ENCODE measurements at regions not wholly inside any gene's neighbourhood (a gene's known extent, or its start where the extent isn't known, plus 50 kb on each side); places are given as distances from the start of the nearest gene placed in this dataset.

DNA sequence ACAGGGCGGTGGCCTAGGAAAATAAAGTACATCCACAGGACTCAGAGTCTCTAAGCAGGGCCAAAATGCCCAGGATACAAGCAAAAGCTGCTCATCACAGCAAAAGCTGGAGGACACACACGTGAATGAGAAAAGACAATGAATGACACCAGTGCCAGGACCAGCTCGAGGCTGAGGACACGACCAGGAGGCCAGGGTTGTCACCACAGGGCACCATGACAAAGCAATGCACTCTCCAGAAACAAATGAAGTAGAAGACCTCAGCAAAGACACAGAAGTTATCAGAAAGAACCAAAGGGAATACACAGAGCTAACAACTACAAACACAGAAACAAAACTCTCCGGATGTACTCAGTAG lies 92.1 kb downstream of the FOXL3 start:
- CTCF ChIA-PET, result interaction anchor here (0.6 kb wide), 1 partner anchor 65 kb away, joined by 3 read pairs; no protein-coding TSS in a partner anchor

DNA sequence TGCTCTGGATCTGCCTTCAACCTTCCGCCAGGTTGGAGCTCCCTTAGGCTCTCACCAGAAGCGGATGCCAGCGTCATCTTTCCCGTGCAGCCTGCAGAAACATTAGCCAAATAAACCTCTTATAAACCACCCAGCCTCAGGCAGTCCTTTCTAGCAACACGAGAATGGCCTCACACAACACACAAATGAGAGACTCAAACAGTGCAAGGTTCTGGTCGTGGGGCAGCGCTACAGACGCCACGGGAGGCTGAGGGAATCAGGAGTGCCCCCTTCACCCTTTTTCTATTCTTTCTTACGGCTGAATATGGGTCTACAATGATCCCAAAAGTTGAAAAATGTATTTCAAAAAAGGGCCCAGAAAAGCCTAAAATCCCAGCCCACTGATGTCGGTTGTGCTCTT lies 96.4 kb downstream of the FOXL3 start:
- Histone ChIP-seq H3K4me1 (ENCODE audit: control insufficient read depth, insufficient read depth, low read length) (no peaks in the 10 kb centered on the region), H3K36me3 (ENCODE audit: control insufficient read depth in 2 of 2, insufficient read depth in 1 of 2, low read length in 2 of 2) (no peaks in the 10 kb centered on the region), H3K4me3 (ENCODE audit: low read depth, low read length) (no peak overlapping the region), H3K9me3 (ENCODE audit: control insufficient read depth, insufficient read depth, low read depth, low read length) (no peaks in the 10 kb centered on the region), H3K27ac (ENCODE audit: extremely low read depth, low read depth, low read length) (no peak overlapping the region)
- CTCF ChIA-PET, result no interaction called here
- POLR2A ChIA-PET, result no interaction called here
- TF ChIP-seq, protein P1, sequence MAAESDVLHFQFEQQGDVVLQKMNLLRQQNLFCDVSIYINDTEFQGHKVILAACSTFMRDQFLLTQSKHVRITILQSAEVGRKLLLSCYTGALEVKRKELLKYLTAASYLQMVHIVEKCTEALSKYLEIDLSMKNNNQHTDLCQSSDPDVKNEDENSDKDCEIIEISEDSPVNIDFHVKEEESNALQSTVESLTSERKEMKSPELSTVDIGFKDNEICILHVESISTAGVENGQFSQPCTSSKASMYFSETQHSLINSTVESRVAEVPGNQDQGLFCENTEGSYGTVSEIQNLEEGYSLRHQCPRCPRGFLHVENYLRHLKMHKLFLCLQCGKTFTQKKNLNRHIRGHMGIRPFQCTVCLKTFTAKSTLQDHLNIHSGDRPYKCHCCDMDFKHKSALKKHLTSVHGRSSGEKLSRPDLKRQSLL (tag by site-specific recombination; IDR thresholded peaks at IDR 0.05), result no peak
- TF ChIP-seq, protein P2, sequence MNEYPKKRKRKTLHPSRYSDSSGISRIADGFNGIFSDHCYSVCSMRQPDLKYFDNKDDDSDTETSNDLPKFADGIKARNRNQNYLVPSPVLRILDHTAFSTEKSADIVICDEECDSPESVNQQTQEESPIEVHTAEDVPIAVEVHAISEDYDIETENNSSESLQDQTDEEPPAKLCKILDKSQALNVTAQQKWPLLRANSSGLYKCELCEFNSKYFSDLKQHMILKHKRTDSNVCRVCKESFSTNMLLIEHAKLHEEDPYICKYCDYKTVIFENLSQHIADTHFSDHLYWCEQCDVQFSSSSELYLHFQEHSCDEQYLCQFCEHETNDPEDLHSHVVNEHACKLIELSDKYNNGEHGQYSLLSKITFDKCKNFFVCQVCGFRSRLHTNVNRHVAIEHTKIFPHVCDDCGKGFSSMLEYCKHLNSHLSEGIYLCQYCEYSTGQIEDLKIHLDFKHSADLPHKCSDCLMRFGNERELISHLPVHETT (tag by site-specific recombination; IDR thresholded peaks at IDR 0.05), result no peak
- TF ChIP-seq ZNF112 (tag by site-specific recombination; IDR thresholded peaks at IDR 0.05) (no peak), SCRT2 (tag by site-specific recombination; IDR thresholded peaks at IDR 0.05) (no peak), ZNF791 (tag by site-specific recombination; IDR thresholded peaks at IDR 0.05) (no peak), ZNF114 (tag by site-specific recombination; IDR thresholded peaks at IDR 0.05) (no peak)

More for the DNA sequence above, 92.1 kb downstream of the FOXL3 start:
- Histone ChIP-seq H3K27ac (ENCODE audit: extremely low read depth, low read depth, low read length) (no peak overlapping the region), H3K9me3 (ENCODE audit: control insufficient read depth, insufficient read depth, low read depth, low read length) (no peaks in the 10 kb centered on the region), H3K4me3 (ENCODE audit: low read depth, low read length) (no peak overlapping the region), H3K4me1 (ENCODE audit: control insufficient read depth, insufficient read depth, low read length) (no peaks in the 10 kb centered on the region), H3K36me3 (ENCODE audit: control insufficient read depth in 2 of 2, insufficient read depth in 1 of 2, low read length in 2 of 2) (no peaks in the 10 kb centered on the region)
- POLR2A ChIA-PET, result no interaction called here
- TF ChIP-seq ZIC2 (tag by site-specific recombination; IDR thresholded peaks at IDR 0.05) (no peak), KLF7 (tag by site-specific recombination; IDR thresholded peaks at IDR 0.05; ENCODE audit: borderline replicate concordance) (no peak), GLI4 (tag by site-specific recombination; IDR thresholded peaks at IDR 0.05) (no peak), ZNF530 (tag by site-specific recombination; IDR thresholded peaks at IDR 0.05; ENCODE audit: low read depth) (no peak), ZBTB1 (tag by site-specific recombination; IDR thresholded peaks at IDR 0.05) (no peak), ZNF561 (tag by site-specific recombination; IDR thresholded peaks at IDR 0.05; ENCODE audit: borderline replicate concordance) (no peak), ZBTB48 (tag by site-specific recombination; IDR thresholded peaks at IDR 0.05) (no peak), ZXDB (tag by site-specific recombination; IDR thresholded peaks at IDR 0.05) (no peak), ZNF366 (tag by site-specific recombination; conservative IDR thresholded peaks at IDR 0.05) (no peak), ZNF2 (tag by site-specific recombination; IDR thresholded peaks at IDR 0.05) (no peak), TCF7L2 (IDR thresholded peaks at IDR 0.05; ENCODE audit: borderline replicate concordance, low read depth, low read length) (no peak), ZNF571 (tag by site-specific recombination; IDR thresholded peaks at IDR 0.05) (no peak), ZNF132 (tag by site-specific recombination; IDR thresholded peaks at IDR 0.05; ENCODE audit: borderline replicate concordance) (no peak), ZNF747 (tag by site-specific recombination; IDR thresholded peaks at IDR 0.05) (no peak), ZNF311 (tag by site-specific recombination; IDR thresholded peaks at IDR 0.05; ENCODE audit: borderline replicate concordance) (no peak), ZNF202 (tag by site-specific recombination; IDR thresholded peaks at IDR 0.05; ENCODE audit: borderline replicate concordance) (no peak)
- TF ChIP-seq, protein P3, sequence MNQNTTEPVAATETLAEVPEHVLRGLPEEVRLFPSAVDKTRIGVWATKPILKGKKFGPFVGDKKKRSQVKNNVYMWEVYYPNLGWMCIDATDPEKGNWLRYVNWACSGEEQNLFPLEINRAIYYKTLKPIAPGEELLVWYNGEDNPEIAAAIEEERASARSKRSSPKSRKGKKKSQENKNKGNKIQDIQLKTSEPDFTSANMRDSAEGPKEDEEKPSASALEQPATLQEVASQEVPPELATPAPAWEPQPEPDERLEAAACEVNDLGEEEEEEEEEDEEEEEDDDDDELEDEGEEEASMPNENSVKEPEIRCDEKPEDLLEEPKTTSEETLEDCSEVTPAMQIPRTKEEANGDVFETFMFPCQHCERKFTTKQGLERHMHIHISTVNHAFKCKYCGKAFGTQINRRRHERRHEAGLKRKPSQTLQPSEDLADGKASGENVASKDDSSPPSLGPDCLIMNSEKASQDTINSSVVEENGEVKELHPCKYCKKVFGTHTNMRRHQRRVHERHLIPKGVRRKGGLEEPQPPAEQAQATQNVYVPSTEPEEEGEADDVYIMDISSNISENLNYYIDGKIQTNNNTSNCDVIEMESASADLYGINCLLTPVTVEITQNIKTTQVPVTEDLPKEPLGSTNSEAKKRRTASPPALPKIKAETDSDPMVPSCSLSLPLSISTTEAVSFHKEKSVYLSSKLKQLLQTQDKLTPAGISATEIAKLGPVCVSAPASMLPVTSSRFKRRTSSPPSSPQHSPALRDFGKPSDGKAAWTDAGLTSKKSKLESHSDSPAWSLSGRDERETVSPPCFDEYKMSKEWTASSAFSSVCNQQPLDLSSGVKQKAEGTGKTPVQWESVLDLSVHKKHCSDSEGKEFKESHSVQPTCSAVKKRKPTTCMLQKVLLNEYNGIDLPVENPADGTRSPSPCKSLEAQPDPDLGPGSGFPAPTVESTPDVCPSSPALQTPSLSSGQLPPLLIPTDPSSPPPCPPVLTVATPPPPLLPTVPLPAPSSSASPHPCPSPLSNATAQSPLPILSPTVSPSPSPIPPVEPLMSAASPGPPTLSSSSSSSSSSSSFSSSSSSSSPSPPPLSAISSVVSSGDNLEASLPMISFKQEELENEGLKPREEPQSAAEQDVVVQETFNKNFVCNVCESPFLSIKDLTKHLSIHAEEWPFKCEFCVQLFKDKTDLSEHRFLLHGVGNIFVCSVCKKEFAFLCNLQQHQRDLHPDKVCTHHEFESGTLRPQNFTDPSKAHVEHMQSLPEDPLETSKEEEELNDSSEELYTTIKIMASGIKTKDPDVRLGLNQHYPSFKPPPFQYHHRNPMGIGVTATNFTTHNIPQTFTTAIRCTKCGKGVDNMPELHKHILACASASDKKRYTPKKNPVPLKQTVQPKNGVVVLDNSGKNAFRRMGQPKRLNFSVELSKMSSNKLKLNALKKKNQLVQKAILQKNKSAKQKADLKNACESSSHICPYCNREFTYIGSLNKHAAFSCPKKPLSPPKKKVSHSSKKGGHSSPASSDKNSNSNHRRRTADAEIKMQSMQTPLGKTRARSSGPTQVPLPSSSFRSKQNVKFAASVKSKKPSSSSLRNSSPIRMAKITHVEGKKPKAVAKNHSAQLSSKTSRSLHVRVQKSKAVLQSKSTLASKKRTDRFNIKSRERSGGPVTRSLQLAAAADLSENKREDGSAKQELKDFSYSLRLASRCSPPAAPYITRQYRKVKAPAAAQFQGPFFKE (tag by site-specific recombination; IDR thresholded peaks at IDR 0.05; ENCODE audit: borderline replicate concordance), result no peak
- TF ChIP-seq, protein P2 (tag by site-specific recombination; IDR thresholded peaks at IDR 0.05), result no peak
- TF ChIP-seq, protein P4, sequence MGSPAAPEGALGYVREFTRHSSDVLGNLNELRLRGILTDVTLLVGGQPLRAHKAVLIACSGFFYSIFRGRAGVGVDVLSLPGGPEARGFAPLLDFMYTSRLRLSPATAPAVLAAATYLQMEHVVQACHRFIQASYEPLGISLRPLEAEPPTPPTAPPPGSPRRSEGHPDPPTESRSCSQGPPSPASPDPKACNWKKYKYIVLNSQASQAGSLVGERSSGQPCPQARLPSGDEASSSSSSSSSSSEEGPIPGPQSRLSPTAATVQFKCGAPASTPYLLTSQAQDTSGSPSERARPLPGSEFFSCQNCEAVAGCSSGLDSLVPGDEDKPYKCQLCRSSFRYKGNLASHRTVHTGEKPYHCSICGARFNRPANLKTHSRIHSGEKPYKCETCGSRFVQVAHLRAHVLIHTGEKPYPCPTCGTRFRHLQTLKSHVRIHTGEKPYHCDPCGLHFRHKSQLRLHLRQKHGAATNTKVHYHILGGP (tag by site-specific recombination; IDR thresholded peaks at IDR 0.05), result no peak

Measured in HEK293 (cell line).